GM23338 (cell line): ENCODE measurements at regions not wholly inside any gene's neighbourhood (a gene's known extent, or its start where the extent isn't known, plus 50 kb on each side); places are given as distances from the start of the nearest gene placed in this dataset.

ENCODE experiments used
- ATAC-seq: fragments of 200-7000 bp; cut with Tn5 transposase; 3 replicates; pipeline ENCODE4 v1.9.1; 2020
- DNase-seq: peaks from one replicate; pipeline ENCODE4 v3.0.0-alpha.2; 2015; ENCODE audit warnings: low spot score
- H2AFZ ChIP-seq: fragments of 200-600 bp; sonication (generic); 2 replicates; pipeline ENCODE4 v1.8.0; 2016; ENCODE audit warnings: antibody characterized with exemption, mild to moderate bottlenecking, moderate library complexity
- H3F3A ChIP-seq: fragments of 200-600 bp; sonication (generic); replicated peaks from 2 replicates; pipeline ENCODE4 v1.8.0; 2017; ENCODE audit warnings: antibody characterized with exemption, mixed run types, low read depth
- H3K27ac ChIP-seq: fragments of 200-600 bp; sonication (generic); 2 replicates; pipeline ENCODE4 v1.6.1; 2016; ENCODE audit warnings: low read depth
- H3K27me3 ChIP-seq: fragments of 200-600 bp; sonication (generic); 2 replicates; pipeline ENCODE4 v1.8.0; 2016; ENCODE audit warnings: mild to moderate bottlenecking, mixed run types, moderate library complexity; ENCODE audit not compliant: insufficient read depth
- H3K36me3 ChIP-seq: fragments of 200-600 bp; sonication (generic); 2 replicates; pipeline ENCODE4 v1.8.0; 2016; ENCODE audit warnings: mild to moderate bottlenecking; ENCODE audit not compliant: insufficient read depth
- H3K4me1 ChIP-seq: fragments of 200-600 bp; sonication (generic); 2 replicates; pipeline ENCODE4 v1.8.0; 2016; ENCODE audit warnings: mild to moderate bottlenecking, moderate library complexity; ENCODE audit not compliant: insufficient read depth
- H3K4me2 ChIP-seq: fragments of 200-600 bp; sonication (generic); 2 replicates; pipeline ENCODE4 v1.7.1; 2017; ENCODE audit warnings: mixed run types
- H3K4me3 ChIP-seq: fragments of 200-600 bp; sonication (generic); 2 replicates; pipeline ENCODE4 v1.6.1; 2016; ENCODE audit warnings: mixed run types
- H3K79me2 ChIP-seq: fragments of 200-600 bp; sonication (generic); replicated peaks from 2 replicates; pipeline ENCODE4 v1.8.0; 2017; ENCODE audit warnings: mild to moderate bottlenecking; ENCODE audit not compliant: insufficient read depth
- H3K9me2 ChIP-seq: fragments of 200-600 bp; sonication (generic); 2 replicates; pipeline ENCODE4 v1.8.0; 2017; ENCODE audit not compliant: insufficient read depth
- H4K20me1 ChIP-seq: fragments of 200-600 bp; sonication (generic); replicated peaks from 2 replicates; pipeline ENCODE4 v1.8.0; 2017; ENCODE audit warnings: mild to moderate bottlenecking; ENCODE audit not compliant: insufficient read depth
- H3K27ac Mint-ChIP-seq: 2 replicates; pipeline ENCODE4 v1.8.0; 2020; ENCODE audit warnings: inconsistent platforms, mild to moderate bottlenecking, moderate library complexity, mixed read lengths
- H3K27me3 Mint-ChIP-seq: 3 replicates; pipeline ENCODE4 v1.8.0; 2022; ENCODE audit warnings: low read depth, mild to moderate bottlenecking, moderate library complexity, mixed read lengths, inconsistent platforms; ENCODE audit not compliant: insufficient read depth, poor library complexity
- H3K36me3 Mint-ChIP-seq: 3 replicates; pipeline ENCODE4 v1.8.0; 2021; ENCODE audit warnings: low read depth, mild to moderate bottlenecking, inconsistent platforms, moderate library complexity, mixed read lengths
- H3K4me1 Mint-ChIP-seq: 3 replicates; pipeline ENCODE4 v1.8.0; 2020; ENCODE audit warnings: mild to moderate bottlenecking, inconsistent platforms, mixed read lengths
- H3K4me3 Mint-ChIP-seq: 3 replicates; pipeline ENCODE4 v1.8.0; 2021; ENCODE audit warnings: moderate library complexity, mild to moderate bottlenecking, inconsistent platforms, mixed read lengths
- H3K9me3 Mint-ChIP-seq: 3 replicates; pipeline ENCODE4 v1.8.0; 2020; ENCODE audit warnings: moderate library complexity, mild to moderate bottlenecking, inconsistent platforms, mixed read lengths
- CREB1 ChIP-seq: fragments of 250-450 bp; sonication (Bioruptor Pico); IDR thresholded peaks from 2 replicates; pipeline ENCODE4 v1.5.0; 2020; ENCODE audit warnings: low read depth, mild to moderate bottlenecking, moderate library complexity
- ETS1 ChIP-seq: IDR thresholded peaks from 2 replicates; pipeline ENCODE4 v1.6.1; 2016; ENCODE audit warnings: antibody characterized with exemption
- JUNB ChIP-seq: IDR thresholded peaks from one replicate; pipeline ENCODE4 v1.6.1; 2016; ENCODE audit warnings: antibody characterized with exemption; ENCODE audit not compliant: unreplicated experiment
- POLR2AphosphoS5 ChIP-seq: IDR thresholded peaks from 2 replicates; pipeline ENCODE4 v1.6.1; 2016; ENCODE audit warnings: antibody characterized with exemption, low read depth
- STAT1 ChIP-seq: IDR thresholded peaks from one replicate; pipeline ENCODE4 v1.6.1; 2016; ENCODE audit warnings: antibody characterized with exemption; ENCODE audit not compliant: unreplicated experiment
- ZNF114 ChIP-seq: fragments of 250-450 bp; sonication (Bioruptor Pico); IDR thresholded peaks from 2 replicates; pipeline ENCODE4 v1.5.0; 2020; ENCODE audit warnings: mild to moderate bottlenecking, moderate library complexity
- ZNF331 ChIP-seq: fragments of 250-450 bp; sonication (Bioruptor Pico); IDR thresholded peaks from 2 replicates; pipeline ENCODE4 v1.5.0; 2020; ENCODE audit warnings: low read depth, mild to moderate bottlenecking, moderate library complexity
- ZNF462 ChIP-seq: fragments of 250-450 bp; sonication (Bioruptor Pico); IDR thresholded peaks from 2 replicates; pipeline ENCODE4 v1.5.0; 2020; ENCODE audit warnings: mild to moderate bottlenecking, moderate library complexity

- Histone ChIP-seq H3K79me2 (no peaks in the 10 kb centered on the region), H3K27me3 (no peaks in the 10 kb centered on the region), H3K4me3 (no peak overlapping the region), H3F3A (no peaks in the 10 kb centered on the region), H3K27ac (no peak overlapping the region), H3K36me3 (no peaks in the 10 kb centered on the region), H3K4me1 (peaks cover 19% of the 10 kb centered on the region; the same call in 1 of the 2 replicates), H2AFZ (no peak overlapping the region; the same call in 1 of the 2 replicates), H3K9me2 (peaks cover 9% of the 10 kb centered on the region), H4K20me1 (no peaks in the 10 kb centered on the region), H3K4me2 (no peak overlapping the region)
- no peak overlapping the region for H3K27ac Mint-ChIP-seq
- H3K9me3 Mint-ChIP-seq = no peaks in the 10 kb centered on the region; the same call in none of the 3 replicates
- DNase-seq (no peak), ATAC-seq (no peak)
- no peaks in the 10 kb centered on the region for H3K27me3 Mint-ChIP-seq
- TF ChIP-seq POLR2AphosphoS5 (no peak), CREB1 (CRISPR knock-in tag) (no peak), STAT1 (no peak), ETS1 (no peak), JUNB (no peak), ZNF462 (CRISPR knock-in tag) (no peak), ZNF331 (no peak), ZNF114 (CRISPR knock-in tag) (no peak)
- H3K4me3 Mint-ChIP-seq = no peak overlapping the region
- H3K36me3 Mint-ChIP-seq = no peaks in the 10 kb centered on the region; the same call in 2 of the 3 replicates
- H3K4me1 Mint-ChIP-seq = peaks cover 30% of the 10 kb centered on the region
Observed at GRCh38 chr4:52197306-52197705, 146.2 kb downstream of the SPATA18 start.
